ENCODE measurements at regions not wholly inside any gene's neighbourhood (a gene's known extent, or its start where the extent isn't known, plus 50 kb on each side); places are given as distances from the start of the nearest gene placed in this dataset.

- no peak for TF ChIP-seq CTCF (IDR thresholded peaks at IDR 0.05; ENCODE audit: low read length)
- TF ChIP-seq EZH2 (IDR thresholded peaks at IDR 0.05; ENCODE audit: borderline replicate concordance, low read length) = no peak
Observed at GRCh38 chr5:179454356-179454755, 96.0 kb upstream of the RUFY1 start.

Data from OCI-LY1 (cell line).